ENCODE measurements at regions not wholly inside any gene's neighbourhood (a gene's known extent, or its start where the extent isn't known, plus 50 kb on each side); places are given as distances from the start of the nearest gene placed in this dataset.

DNA sequence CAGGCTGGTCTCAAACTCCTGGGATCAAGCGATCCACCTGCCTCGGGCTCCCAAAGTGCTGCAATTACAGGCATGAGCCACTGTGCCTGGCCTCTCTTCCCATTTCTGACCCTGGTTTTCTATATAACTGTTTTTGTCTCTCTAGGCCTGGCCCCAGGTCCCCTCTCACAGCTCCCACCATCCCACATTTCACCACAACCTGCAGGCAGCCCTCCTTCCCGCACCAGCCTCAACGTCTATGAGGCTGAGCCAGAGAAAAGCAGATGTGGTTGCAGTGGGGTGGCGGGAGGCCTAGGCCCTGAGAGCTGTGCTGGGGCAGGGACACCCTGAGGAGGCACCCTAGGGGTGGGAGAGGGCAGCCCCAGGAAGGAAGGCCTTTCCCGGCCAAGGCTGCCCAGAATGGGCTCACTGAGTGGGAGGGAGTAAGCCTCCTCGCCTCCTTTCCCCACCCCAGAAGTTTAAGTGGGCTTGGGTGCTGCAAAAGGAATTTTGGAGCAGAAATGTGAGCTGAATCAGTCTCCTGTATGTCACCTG is 99.7 kb downstream of the LSM3 start:
- TF ChIP-seq EP300 (IDR thresholded peaks at IDR 0.05), result no peak
- TF ChIP-seq, protein P1, sequence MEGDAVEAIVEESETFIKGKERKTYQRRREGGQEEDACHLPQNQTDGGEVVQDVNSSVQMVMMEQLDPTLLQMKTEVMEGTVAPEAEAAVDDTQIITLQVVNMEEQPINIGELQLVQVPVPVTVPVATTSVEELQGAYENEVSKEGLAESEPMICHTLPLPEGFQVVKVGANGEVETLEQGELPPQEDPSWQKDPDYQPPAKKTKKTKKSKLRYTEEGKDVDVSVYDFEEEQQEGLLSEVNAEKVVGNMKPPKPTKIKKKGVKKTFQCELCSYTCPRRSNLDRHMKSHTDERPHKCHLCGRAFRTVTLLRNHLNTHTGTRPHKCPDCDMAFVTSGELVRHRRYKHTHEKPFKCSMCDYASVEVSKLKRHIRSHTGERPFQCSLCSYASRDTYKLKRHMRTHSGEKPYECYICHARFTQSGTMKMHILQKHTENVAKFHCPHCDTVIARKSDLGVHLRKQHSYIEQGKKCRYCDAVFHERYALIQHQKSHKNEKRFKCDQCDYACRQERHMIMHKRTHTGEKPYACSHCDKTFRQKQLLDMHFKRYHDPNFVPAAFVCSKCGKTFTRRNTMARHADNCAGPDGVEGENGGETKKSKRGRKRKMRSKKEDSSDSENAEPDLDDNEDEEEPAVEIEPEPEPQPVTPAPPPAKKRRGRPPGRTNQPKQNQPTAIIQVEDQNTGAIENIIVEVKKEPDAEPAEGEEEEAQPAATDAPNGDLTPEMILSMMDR (IDR thresholded peaks at IDR 0.05), result no peak
